G401.6 (cell line): ENCODE measurements at regions not wholly inside any gene's neighbourhood (a gene's known extent, or its start where the extent isn't known, plus 50 kb on each side); places are given as distances from the start of the nearest gene placed in this dataset.

Source experiments
- FAIRE-seq: peaks from 2 replicates; lab custom pipeline; 2012; peaks lifted over from hg19 to GRCh38; lab: Jason Lieb, UNC

DNA sequence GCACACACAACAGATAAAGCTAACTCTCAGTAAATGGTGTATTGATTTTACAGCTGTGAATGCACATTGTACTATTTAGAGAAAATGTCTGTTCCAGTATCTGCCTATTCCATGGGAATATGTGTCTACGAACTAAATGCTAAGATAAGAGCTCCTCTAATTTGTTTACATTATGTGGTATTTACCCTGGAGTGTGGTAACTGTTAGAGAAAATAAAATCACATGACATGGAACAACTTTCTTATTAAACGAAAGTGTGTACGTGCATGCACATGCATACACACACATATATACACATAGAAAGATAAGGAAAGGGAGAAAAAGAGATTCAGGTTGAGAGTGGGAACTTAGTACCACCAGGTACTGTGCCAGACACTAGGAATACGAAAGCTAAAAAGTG, 1151.7 kb upstream of the TENM4 start:
- FAIRE-seq = no peak

- FAIRE-seq = no peak
Measured at GRCh38 chr11:80587906-80588305, 1147.1 kb upstream of the TENM4 start.

- FAIRE-seq = no peak
Measured at GRCh38 chr11:80586464-80586863, 1145.6 kb upstream of the TENM4 start.

- no peak for FAIRE-seq
Measured at GRCh38 chr11:80584661-80585060, 1143.8 kb upstream of the TENM4 start.

GRCh38 chr11:80569832-80570231, 1129.0 kb upstream of the TENM4 start:
- no peak for FAIRE-seq

GRCh38 chr11:80565231-80565630, 1124.4 kb upstream of the TENM4 start:
- no peak for FAIRE-seq

- FAIRE-seq = no peak
Measured at GRCh38 chr11:80562523-80563125, 1121.8 kb upstream of the TENM4 start.

DNA sequence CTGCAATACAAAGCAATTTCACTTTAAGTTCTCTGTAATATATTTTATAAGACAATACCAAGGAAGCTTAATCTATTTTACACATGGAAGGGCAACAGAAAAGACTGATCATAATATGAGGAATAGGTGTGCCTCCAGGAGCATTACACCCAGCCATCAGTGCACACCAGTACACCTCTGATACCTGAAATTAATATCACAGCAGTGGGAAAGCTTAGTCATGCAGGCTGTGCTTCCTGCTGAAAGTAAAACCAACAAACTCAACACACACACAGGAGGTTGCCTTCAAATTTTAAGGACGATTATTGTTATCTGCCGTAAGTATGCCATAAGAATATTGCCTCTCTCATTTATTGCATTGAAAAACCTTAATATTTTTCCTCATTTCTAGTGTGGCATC, 1119.1 kb upstream of the TENM4 start:
- no peak for FAIRE-seq

DNA sequence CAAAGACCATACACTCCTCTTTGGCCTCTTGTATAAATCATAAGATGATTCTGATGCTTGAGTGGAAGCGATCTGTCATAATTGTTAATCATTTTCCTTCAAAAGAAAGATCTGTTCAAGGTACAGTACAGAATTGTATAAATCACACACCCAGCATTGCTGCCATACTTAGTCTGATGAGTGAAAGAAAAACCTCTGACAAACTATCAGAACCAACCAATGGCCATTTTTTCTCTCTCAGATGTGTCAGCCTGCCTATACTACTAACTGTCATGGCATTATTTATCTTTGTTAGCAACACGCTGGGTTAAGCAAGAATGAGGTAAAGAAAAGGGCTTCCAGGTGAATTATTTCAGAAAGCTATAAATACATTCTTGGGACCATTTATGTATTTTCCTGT, 1112.7 kb upstream of the TENM4 start:
- FAIRE-seq = no peak

DNA sequence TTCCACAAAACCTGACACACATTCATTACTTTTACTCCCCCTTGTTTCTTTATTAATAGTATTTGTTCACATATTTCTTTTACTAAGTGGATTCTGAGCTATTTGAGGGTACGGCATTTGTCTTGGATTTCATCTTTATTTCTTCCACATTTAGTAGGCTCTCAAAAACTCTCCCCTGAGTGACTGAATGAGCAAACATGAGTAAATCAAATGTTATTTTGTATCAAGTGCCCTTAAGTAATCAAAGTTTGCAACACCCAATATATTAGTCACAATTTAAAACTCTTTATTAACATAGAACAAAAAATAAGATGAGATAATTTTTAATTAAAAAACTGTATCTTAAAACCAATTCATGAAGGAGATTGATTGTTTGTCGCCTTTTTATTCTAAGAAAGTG, 1101.9 kb upstream of the TENM4 start:
- FAIRE-seq = no peak

DNA sequence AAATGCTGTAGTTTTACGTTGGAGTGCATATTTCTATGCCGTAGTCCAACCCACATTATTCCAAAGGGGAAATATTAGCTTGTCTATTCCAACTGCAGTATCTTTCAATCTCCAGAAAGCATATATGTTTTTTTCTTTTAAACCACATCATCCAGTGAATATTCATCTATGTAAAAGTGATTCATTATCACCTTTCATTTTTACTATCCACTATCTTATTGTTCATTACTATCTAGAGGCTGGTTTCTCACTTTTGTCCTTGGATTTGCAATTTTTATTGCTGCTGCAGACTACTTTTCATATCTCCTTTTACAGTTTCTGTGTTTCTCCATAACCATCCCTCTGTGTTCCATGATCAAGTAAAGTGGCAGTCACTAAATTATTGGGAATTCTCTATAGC, 1097.2 kb upstream of the TENM4 start:
- FAIRE-seq = no peak

GRCh38 chr11:80533463-80533862, 1092.6 kb upstream of the TENM4 start:
- no peak for FAIRE-seq

DNA sequence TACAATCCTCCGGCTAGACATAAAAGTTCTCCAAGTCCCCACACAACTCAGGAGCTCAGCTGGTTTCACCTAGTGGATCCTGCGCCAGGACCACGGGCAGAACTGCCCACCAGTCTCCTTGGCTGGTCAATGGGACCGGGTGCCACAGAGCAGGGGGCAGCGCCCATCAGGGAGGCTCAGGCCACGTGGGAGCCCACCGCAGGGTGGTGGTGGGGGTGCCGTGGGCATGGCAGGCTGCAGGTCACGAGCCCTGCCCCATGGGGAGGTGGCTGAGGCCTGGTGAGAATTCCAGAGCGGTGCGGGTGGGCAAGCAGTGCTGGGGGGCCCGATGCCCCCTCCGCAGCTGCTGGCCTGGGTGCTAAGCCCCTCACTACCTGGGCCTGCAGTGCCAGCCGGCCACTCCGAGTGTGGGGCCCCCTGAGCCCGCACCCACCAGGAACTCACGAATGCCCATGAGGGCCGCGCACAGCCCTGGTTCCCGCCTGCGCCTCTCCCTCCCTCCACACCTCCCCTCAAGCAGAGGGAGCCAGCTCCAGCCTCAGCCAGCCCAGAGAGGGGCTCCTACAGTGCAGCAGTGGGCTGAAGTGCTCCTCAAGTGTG, 1091.9 kb upstream of the TENM4 start:
- no peak for FAIRE-seq

- no peak for FAIRE-seq
Measured at GRCh38 chr11:80529726-80530125, 1088.9 kb upstream of the TENM4 start.

GRCh38 chr11:80525663-80526405, 1085.0 kb upstream of the TENM4 start:
- FAIRE-seq = no peak

- FAIRE-seq = no peak
Measured at GRCh38 chr11:80524349-80524748, 1083.5 kb upstream of the TENM4 start.

GRCh38 chr11:80523057-80523456, 1082.2 kb upstream of the TENM4 start:
- FAIRE-seq = no peak

GRCh38 chr11:80521592-80521991, 1080.8 kb upstream of the TENM4 start:
- no peak for FAIRE-seq

DNA sequence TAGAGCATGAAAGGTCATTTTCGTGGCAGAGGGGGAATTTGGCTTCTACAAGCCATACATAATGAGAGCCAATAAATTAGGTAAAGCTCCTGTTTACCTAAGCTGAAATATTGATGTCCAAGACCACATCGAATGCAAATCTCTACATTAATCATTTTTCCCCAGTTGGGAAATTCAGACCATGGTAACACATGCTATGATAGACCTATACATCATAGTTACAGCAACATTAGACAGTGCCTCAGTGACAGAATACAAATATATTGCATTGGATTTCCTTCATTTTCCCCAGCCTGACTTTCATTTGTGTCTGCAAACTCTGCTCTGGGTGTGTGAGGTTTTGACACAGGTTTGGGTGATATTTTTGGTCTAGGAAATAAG, 1079.7 kb upstream of the TENM4 start:
- FAIRE-seq = no peak

- FAIRE-seq = no peak
Measured at GRCh38 chr11:80519596-80520506, 1079.0 kb upstream of the TENM4 start.

DNA sequence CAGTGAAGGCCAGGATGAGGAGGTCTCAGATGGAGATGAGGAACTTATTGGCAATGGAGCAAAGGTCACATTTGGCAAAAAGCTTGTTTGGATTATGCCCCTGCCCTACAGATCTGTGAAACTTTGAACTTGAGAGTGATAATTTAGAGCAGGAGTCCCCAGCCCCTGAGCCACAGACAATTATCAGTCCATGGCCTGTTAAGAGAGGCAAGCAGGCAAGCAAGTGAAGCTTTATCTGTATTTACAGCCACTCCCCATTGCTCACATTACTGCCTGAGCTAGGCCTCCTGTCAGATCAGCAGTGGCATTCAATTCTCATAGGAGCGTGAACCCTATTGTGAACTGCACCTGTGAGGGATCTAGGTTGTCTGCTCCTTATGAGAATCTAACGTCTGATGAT, 1076.9 kb upstream of the TENM4 start:
- FAIRE-seq = no peak

DNA sequence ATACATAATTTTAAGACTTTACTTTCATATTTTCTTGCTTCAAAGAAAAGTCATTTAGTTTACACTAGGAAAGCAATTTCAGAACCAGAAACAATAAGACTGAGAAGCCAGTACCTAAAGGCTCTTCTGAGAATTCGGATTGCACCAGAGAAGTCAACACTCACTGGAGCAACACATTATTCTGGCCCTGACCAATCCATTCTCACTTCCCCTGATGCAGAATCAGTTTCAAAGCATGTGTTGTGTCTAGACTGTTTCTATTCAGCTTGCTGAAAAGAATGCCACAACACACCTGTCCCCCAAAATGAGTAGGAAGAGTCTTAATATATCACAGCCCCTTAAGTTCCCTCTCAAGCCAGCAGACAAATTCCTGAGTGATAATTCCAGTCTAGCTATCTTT, 1074.3 kb upstream of the TENM4 start:
- no peak for FAIRE-seq

DNA sequence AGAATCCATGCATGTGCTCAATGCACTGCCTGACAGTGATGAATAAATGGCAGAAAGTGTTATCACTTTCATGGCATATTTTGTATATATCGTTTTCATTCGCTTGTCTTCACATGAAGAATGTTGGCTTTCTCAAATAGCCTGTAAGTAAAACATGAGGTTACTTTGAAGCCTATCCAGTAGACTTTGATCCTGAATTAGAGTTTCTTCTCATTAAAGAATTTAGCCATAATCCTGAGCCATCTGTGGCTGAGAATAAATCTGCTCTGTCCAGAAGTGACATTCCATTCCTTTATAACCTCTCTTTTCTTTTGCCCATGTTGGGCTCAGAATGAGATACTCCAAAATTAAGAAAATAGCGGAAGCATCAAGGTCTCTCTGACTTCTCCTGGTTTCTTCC, 1071.7 kb upstream of the TENM4 start:
- no peak for FAIRE-seq
